ENCODE measurements at regions not wholly inside any gene's neighbourhood (a gene's known extent, or its start where the extent isn't known, plus 50 kb on each side); places are given as distances from the start of the nearest gene placed in this dataset.

DNA sequence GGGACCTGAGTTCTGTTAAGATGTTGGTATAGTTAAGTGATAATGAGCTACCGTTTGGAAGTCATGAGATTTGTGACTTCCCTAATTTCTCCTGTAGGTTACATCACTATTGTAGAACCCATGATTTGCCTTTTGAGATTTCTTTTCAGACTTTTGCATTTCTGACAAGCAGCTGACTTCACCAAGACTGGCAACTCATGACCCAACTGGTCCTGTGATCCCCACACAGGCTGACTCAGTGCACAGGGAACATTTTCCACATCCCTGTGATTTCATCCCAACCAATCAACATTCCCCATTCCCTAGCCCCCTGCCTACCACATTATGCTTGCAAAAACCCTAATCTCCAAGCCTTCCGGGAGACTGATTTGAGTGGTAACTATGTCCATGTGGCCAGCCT is 242.1 kb upstream of the PDZRN3 start:
- TF ChIP-seq, protein P1, sequence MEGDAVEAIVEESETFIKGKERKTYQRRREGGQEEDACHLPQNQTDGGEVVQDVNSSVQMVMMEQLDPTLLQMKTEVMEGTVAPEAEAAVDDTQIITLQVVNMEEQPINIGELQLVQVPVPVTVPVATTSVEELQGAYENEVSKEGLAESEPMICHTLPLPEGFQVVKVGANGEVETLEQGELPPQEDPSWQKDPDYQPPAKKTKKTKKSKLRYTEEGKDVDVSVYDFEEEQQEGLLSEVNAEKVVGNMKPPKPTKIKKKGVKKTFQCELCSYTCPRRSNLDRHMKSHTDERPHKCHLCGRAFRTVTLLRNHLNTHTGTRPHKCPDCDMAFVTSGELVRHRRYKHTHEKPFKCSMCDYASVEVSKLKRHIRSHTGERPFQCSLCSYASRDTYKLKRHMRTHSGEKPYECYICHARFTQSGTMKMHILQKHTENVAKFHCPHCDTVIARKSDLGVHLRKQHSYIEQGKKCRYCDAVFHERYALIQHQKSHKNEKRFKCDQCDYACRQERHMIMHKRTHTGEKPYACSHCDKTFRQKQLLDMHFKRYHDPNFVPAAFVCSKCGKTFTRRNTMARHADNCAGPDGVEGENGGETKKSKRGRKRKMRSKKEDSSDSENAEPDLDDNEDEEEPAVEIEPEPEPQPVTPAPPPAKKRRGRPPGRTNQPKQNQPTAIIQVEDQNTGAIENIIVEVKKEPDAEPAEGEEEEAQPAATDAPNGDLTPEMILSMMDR (IDR thresholded peaks at IDR 0.05) = no peak
- no peak overlapping the region for H3K27ac Mint-ChIP-seq (ENCODE audit: unreplicated experiment)
- no peaks in the 10 kb centered on the region for H3K9me3 Mint-ChIP-seq (ENCODE audit: unreplicated experiment)
- H3K4me1 Mint-ChIP-seq (ENCODE audit: unreplicated experiment) = no peaks in the 10 kb centered on the region
- H3K27me3 Mint-ChIP-seq (ENCODE audit: unreplicated experiment) = peaks cover 37% of the 10 kb centered on the region
- no peaks in the 10 kb centered on the region for H3K36me3 Mint-ChIP-seq (ENCODE audit: unreplicated experiment)
- no peak for DNase-seq (ENCODE audit: extremely low spot score, unreplicated experiment)
- H3K4me3 Mint-ChIP-seq (ENCODE audit: unreplicated experiment) = no peak overlapping the region

DNA sequence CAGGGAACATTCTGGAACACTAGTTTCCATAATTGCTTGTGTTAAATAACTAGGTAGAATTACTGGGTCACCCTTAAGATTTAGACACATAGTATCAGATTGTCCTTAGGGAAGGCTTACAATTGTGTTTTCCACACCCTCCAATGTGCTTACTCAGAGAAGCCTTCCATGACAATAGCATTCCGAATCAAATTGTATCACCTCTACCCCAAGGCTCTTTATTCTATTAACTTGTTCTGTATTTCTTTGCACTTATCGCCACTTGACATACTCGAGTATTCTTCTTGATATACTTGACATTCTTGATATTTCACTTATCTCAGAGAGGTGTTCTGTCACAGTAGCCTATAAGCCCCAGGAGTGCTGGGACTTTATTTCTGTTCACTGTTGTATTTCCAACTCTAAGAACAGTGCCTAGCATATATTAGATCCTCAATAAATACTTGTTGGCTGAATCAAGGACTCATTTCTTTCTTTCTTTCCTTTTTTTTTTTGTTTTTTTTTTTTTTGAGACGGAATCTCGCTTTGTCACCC is 238.9 kb upstream of the PDZRN3 start:
- no peak overlapping the region for H3K4me3 Mint-ChIP-seq (ENCODE audit: unreplicated experiment)
- TF ChIP-seq, protein P1 (IDR thresholded peaks at IDR 0.05) = no peak
- H3K4me1 Mint-ChIP-seq (ENCODE audit: unreplicated experiment) = no peaks in the 10 kb centered on the region

DNA sequence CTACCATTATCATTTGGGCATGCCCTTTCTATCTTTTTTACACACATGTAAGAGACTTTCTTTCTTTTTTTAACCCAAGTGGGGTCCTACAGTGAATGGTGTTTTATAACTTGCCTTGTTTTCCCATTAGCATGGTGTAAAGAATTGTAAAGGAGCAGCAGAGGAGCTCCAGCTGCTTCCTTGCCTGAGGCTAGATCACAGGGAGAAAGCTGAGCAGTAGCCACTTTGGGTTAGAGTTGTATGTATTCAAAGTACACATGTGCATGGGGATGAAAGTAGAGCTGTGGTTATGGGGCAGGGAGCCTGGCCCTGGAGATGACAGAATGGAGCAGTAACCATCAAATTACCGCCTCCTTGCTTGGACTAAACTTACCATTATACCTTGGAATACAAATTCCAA is 231.1 kb upstream of the PDZRN3 start:
- peaks cover 10% of the 10 kb centered on the region for H3K27me3 Mint-ChIP-seq (ENCODE audit: unreplicated experiment)
- no peaks in the 10 kb centered on the region for H3K36me3 Mint-ChIP-seq (ENCODE audit: unreplicated experiment)
- no peak overlapping the region for H3K4me3 Mint-ChIP-seq (ENCODE audit: unreplicated experiment)
- no peaks in the 10 kb centered on the region for H3K9me3 Mint-ChIP-seq (ENCODE audit: unreplicated experiment)
- no peak for DNase-seq (ENCODE audit: extremely low spot score, unreplicated experiment)
- H3K4me1 Mint-ChIP-seq (ENCODE audit: unreplicated experiment) = peaks cover 15% of the 10 kb centered on the region
- TF ChIP-seq, protein P1 (IDR thresholded peaks at IDR 0.05) = no peak
- H3K27ac Mint-ChIP-seq (ENCODE audit: unreplicated experiment) = no peak overlapping the region

More for the DNA sequence above, 238.9 kb upstream of the PDZRN3 start:
- Mint-ChIP-seq H3K36me3 (ENCODE audit: unreplicated experiment) (no peaks in the 10 kb centered on the region), H3K9me3 (ENCODE audit: unreplicated experiment) (no peaks in the 10 kb centered on the region), H3K27ac (ENCODE audit: unreplicated experiment) (no peak overlapping the region), H3K27me3 (ENCODE audit: unreplicated experiment) (peaks cover 17% of the 10 kb centered on the region)
- DNase-seq (ENCODE audit: extremely low spot score, unreplicated experiment) = no peak

DNA sequence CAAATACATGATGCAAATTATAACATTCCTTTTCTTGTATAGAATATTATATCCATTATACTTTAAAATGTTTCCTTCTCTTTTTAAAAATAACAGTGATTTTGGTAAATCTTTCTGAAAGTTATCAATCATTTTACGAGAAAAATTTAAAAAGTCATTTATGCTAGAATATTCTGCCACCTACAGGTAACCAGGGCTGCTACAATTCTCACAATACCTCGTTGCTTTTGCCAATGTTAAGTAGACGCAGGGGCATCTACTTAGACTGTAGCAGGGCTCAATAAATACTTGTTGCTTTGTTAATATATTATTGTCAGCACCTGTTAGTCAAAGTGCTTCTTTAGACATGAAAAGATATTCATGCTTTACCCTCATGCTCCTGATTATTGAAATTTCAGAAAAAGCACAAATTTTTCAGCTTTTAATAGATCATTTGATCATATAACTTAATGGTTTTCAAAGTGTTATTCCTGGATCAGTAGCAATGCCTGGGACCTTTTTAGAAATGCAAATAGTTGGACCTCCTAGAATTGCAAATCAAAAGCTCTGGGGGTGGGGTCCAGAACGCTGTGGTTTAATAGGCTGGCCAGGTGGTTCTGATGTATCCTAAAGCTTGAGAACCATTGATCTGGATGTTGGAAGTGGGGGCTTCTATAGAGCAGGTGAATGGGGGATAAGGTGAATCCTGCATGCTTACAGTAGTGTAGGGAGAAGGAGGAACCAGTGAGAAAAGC is 223.6 kb upstream of the PDZRN3 start:
- no peak overlapping the region for H3K4me3 Mint-ChIP-seq (ENCODE audit: unreplicated experiment)
- H3K27ac Mint-ChIP-seq (ENCODE audit: unreplicated experiment) = no peak overlapping the region
- no peak for DNase-seq (ENCODE audit: extremely low spot score, unreplicated experiment)
- TF ChIP-seq, protein P1 (IDR thresholded peaks at IDR 0.05) = peak; percentile 82
- H3K36me3 Mint-ChIP-seq (ENCODE audit: unreplicated experiment) = peaks cover 3% of the 10 kb centered on the region
- no peaks in the 10 kb centered on the region for H3K9me3 Mint-ChIP-seq (ENCODE audit: unreplicated experiment)
- H3K27me3 Mint-ChIP-seq (ENCODE audit: unreplicated experiment) = peaks cover 18% of the 10 kb centered on the region
- H3K4me1 Mint-ChIP-seq (ENCODE audit: unreplicated experiment) = no peaks in the 10 kb centered on the region

DNA sequence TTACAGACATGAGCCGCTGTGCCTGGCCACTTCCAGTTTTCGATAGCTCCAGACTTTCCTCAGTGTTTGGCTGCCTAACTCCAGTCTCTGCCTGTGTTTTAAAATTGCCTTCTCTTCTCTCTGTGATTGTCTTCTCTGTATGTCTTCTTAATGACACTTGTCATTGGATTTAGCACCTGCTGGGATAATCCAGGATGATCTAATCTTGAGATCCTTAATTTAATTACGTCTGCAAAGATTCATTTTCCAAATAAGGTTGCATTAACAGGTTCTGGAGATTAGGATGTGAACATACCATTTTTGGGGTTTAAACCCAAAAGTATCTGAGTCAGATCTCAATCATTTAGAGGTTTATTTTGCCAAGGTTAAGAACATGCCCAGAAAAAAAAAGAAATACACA is 222.2 kb upstream of the PDZRN3 start:
- H3K9me3 Mint-ChIP-seq (ENCODE audit: unreplicated experiment) = no peaks in the 10 kb centered on the region
- TF ChIP-seq, protein P1 (IDR thresholded peaks at IDR 0.05) = no peak
- peaks cover 3% of the 10 kb centered on the region for H3K36me3 Mint-ChIP-seq (ENCODE audit: unreplicated experiment)
- peaks cover 13% of the 10 kb centered on the region for H3K27me3 Mint-ChIP-seq (ENCODE audit: unreplicated experiment)
- no peak overlapping the region for H3K27ac Mint-ChIP-seq (ENCODE audit: unreplicated experiment)
- H3K4me1 Mint-ChIP-seq (ENCODE audit: unreplicated experiment) = no peaks in the 10 kb centered on the region
- no peak for DNase-seq (ENCODE audit: extremely low spot score, unreplicated experiment)
- no peak overlapping the region for H3K4me3 Mint-ChIP-seq (ENCODE audit: unreplicated experiment)

Measured in osteocyte (in vitro differentiated cells).